ENCODE measurements at regions not wholly inside any gene's neighbourhood (a gene's known extent, or its start where the extent isn't known, plus 50 kb on each side); places are given as distances from the start of the nearest gene placed in this dataset.

DNA sequence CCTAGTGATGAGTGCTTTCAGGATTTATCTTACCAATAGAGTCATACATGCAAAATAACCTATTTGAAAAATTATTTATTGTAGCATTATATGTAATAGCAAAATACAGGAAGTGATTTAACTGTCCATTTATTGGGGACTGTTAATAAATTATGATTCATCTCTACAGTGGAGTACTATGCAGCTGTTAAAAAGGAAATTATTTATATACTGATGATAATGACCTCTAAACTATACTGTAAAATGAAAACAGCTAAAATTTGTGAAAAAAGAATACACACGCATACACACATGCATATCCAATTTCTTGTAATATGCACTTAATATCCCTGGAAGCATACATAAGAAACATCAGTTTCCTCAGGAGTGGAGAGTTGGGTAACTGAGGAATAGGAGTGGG lies 58.0 kb upstream of the PALM2AKAP2 start:
- no peak for TF ChIP-seq FOXM1 (IDR thresholded peaks at IDR 0.05; ENCODE audit: borderline replicate concordance, low read depth)
- no peak for TF ChIP-seq TAF1 (IDR thresholded peaks at IDR 0.05; ENCODE audit: low read depth)
- TF ChIP-seq TEAD4 (IDR thresholded peaks at IDR 0.05), result no peak
- no peak for TF ChIP-seq CREB1 (IDR thresholded peaks at IDR 0.05; ENCODE audit: low read depth)
- TF ChIP-seq ZBTB7A (IDR thresholded peaks at IDR 0.05; ENCODE audit: low read depth), result no peak
- TF ChIP-seq, protein P1, sequence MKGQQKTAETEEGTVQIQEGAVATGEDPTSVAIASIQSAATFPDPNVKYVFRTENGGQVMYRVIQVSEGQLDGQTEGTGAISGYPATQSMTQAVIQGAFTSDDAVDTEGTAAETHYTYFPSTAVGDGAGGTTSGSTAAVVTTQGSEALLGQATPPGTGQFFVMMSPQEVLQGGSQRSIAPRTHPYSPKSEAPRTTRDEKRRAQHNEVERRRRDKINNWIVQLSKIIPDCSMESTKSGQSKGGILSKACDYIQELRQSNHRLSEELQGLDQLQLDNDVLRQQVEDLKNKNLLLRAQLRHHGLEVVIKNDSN (IDR thresholded peaks at IDR 0.05), result no peak
- no peak for TF ChIP-seq NFIC (IDR thresholded peaks at IDR 0.05)
- TF ChIP-seq YY1 (IDR thresholded peaks at IDR 0.05; ENCODE audit: low read depth), result no peak
- no peak for TF ChIP-seq RAD21 (IDR thresholded peaks at IDR 0.05; ENCODE audit: low read depth)
- TF ChIP-seq TCF12 (IDR thresholded peaks at IDR 0.05; ENCODE audit: low read depth), result no peak
- TF ChIP-seq EGR1 (IDR thresholded peaks at IDR 0.05), result no peak
- TF ChIP-seq EP300 (IDR thresholded peaks at IDR 0.05; ENCODE audit: borderline replicate concordance), result no peak
- TF ChIP-seq, protein P2, sequence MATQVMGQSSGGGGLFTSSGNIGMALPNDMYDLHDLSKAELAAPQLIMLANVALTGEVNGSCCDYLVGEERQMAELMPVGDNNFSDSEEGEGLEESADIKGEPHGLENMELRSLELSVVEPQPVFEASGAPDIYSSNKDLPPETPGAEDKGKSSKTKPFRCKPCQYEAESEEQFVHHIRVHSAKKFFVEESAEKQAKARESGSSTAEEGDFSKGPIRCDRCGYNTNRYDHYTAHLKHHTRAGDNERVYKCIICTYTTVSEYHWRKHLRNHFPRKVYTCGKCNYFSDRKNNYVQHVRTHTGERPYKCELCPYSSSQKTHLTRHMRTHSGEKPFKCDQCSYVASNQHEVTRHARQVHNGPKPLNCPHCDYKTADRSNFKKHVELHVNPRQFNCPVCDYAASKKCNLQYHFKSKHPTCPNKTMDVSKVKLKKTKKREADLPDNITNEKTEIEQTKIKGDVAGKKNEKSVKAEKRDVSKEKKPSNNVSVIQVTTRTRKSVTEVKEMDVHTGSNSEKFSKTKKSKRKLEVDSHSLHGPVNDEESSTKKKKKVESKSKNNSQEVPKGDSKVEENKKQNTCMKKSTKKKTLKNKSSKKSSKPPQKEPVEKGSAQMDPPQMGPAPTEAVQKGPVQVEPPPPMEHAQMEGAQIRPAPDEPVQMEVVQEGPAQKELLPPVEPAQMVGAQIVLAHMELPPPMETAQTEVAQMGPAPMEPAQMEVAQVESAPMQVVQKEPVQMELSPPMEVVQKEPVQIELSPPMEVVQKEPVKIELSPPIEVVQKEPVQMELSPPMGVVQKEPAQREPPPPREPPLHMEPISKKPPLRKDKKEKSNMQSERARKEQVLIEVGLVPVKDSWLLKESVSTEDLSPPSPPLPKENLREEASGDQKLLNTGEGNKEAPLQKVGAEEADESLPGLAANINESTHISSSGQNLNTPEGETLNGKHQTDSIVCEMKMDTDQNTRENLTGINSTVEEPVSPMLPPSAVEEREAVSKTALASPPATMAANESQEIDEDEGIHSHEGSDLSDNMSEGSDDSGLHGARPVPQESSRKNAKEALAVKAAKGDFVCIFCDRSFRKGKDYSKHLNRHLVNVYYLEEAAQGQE (IDR thresholded peaks at IDR 0.05; ENCODE audit: low read depth), result no peak
- TF ChIP-seq, protein P3, sequence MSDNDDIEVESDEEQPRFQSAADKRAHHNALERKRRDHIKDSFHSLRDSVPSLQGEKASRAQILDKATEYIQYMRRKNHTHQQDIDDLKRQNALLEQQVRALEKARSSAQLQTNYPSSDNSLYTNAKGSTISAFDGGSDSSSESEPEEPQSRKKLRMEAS (IDR thresholded peaks at IDR 0.05), result no peak
- TF ChIP-seq CEBPB (IDR thresholded peaks at IDR 0.05), result no peak

DNA sequence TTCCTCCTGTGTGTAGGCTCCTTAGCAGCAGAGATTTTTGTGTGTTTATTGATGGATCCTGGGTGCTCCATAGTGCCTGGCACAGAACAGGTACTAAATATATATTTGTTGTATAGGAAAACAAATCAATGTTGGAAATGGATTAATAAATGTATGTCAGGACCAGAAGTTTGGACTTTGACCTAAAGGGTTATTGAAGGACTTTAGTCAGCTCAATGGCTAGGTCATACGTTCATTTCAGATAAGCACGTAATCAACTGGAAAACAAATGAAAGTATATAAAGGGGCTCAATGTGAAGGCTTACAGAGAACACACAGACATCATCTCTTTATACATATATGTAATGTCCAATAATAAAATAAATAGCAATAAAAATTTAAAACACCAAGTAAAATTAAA lies 56.2 kb upstream of the PALM2AKAP2 start:
- no peak for TF ChIP-seq TEAD4 (IDR thresholded peaks at IDR 0.05)
- no peak for TF ChIP-seq FOXM1 (IDR thresholded peaks at IDR 0.05; ENCODE audit: borderline replicate concordance, low read depth)

DNA sequence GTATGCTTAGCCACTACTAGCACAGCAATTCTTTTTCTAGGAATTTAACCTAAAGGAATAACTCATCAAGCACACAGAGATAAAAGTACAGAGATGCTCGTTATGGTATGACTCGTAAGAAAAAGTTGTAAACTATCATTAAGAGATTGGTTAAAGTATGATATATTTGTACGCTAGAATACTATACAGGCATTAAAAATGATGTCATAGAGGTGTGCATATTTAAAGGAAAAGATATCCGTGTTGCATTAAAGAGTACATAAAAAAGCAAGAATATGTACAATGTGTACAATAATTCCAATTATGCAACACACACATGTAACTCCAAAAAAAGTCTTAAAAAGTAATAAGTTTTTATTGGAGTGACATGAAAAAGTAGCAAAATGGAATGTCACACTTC lies 54.5 kb upstream of the PALM2AKAP2 start:
- TF ChIP-seq, protein P3 (IDR thresholded peaks at IDR 0.05), result no peak
- TF ChIP-seq, protein P2 (IDR thresholded peaks at IDR 0.05; ENCODE audit: low read depth), result no peak
- TF ChIP-seq TEAD4 (IDR thresholded peaks at IDR 0.05) (no peak), YY1 (IDR thresholded peaks at IDR 0.05; ENCODE audit: low read depth) (no peak), ZBTB7A (IDR thresholded peaks at IDR 0.05; ENCODE audit: low read depth) (no peak), NFIC (IDR thresholded peaks at IDR 0.05) (no peak), TAF1 (IDR thresholded peaks at IDR 0.05; ENCODE audit: low read depth) (no peak), CEBPB (IDR thresholded peaks at IDR 0.05) (no peak), CREB1 (IDR thresholded peaks at IDR 0.05; ENCODE audit: low read depth) (no peak), TCF12 (IDR thresholded peaks at IDR 0.05; ENCODE audit: low read depth) (no peak), EGR1 (IDR thresholded peaks at IDR 0.05) (no peak), EP300 (IDR thresholded peaks at IDR 0.05; ENCODE audit: borderline replicate concordance) (no peak), FOXM1 (IDR thresholded peaks at IDR 0.05; ENCODE audit: borderline replicate concordance, low read depth) (no peak), RAD21 (IDR thresholded peaks at IDR 0.05; ENCODE audit: low read depth) (no peak)
- TF ChIP-seq, protein P1 (IDR thresholded peaks at IDR 0.05), result no peak

DNA sequence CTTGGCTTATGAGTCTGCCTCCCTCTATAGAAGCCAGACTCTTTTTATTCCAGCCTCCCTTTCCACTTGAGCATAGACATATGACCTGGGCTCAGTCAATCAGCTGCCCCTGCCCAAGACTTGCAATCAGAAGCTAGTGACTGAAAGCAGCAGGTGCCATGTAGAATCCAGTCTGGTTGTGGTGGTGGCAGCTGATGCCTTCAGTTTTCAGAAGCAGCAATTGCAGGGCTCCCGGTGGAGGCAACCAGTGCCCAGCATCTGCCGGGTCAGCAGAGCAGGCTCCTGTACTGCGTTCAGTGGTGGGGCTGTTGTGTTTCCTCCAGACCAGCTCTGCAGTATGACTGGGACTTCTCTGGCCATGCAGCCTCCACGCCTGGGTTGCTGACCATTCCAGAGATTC lies 53.9 kb upstream of the PALM2AKAP2 start:
- no peak for TF ChIP-seq CREB1 (IDR thresholded peaks at IDR 0.05; ENCODE audit: low read depth)
- no peak for TF ChIP-seq RAD21 (IDR thresholded peaks at IDR 0.05; ENCODE audit: low read depth)
- no peak for TF ChIP-seq TEAD4 (IDR thresholded peaks at IDR 0.05)
- TF ChIP-seq TCF12 (IDR thresholded peaks at IDR 0.05; ENCODE audit: low read depth), result no peak
- TF ChIP-seq, protein P3 (IDR thresholded peaks at IDR 0.05), result no peak
- TF ChIP-seq YY1 (IDR thresholded peaks at IDR 0.05; ENCODE audit: low read depth), result no peak

DNA sequence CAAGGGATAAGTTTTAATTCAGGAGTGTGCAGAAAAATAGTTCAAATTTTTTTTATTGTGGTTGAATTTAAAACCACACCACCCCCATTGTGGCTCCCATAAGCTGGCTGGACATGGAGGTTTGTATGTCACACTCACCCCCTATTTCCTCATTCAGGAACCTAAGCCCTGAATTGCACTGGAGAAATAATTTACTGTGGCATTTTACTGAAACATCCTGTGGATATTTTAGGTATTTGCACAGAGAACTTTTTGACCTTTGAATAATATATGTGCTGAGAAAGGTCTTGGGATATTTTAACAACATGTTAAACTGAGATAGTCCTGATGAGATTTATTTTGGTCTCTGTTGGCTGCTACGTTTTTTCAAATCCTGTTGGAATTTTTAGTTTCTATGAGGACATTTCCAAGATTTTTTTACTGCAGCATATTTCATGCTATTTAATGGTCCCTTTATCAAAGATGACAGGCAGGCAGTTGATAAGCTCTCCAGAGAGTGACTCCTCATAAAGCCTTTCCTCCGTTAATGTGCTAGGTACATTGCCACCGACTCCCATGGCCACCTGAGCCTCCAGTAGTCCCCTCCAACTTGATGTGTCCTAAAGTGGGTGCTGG lies 51.2 kb upstream of the PALM2AKAP2 start:
- TF ChIP-seq FOXM1 (IDR thresholded peaks at IDR 0.05; ENCODE audit: borderline replicate concordance, low read depth) (no peak), CREB1 (IDR thresholded peaks at IDR 0.05; ENCODE audit: low read depth) (no peak), EP300 (IDR thresholded peaks at IDR 0.05; ENCODE audit: borderline replicate concordance) (no peak), TEAD4 (IDR thresholded peaks at IDR 0.05) (no peak), YY1 (IDR thresholded peaks at IDR 0.05; ENCODE audit: low read depth) (no peak), CEBPB (IDR thresholded peaks at IDR 0.05) (no peak), EGR1 (IDR thresholded peaks at IDR 0.05) (no peak), TAF1 (IDR thresholded peaks at IDR 0.05; ENCODE audit: low read depth) (no peak), RAD21 (IDR thresholded peaks at IDR 0.05; ENCODE audit: low read depth) (no peak), ZBTB7A (IDR thresholded peaks at IDR 0.05; ENCODE audit: low read depth) (no peak), NFIC (IDR thresholded peaks at IDR 0.05) (no peak), TCF12 (IDR thresholded peaks at IDR 0.05; ENCODE audit: low read depth) (no peak)
- TF ChIP-seq, protein P1 (IDR thresholded peaks at IDR 0.05), result no peak
- TF ChIP-seq, protein P3 (IDR thresholded peaks at IDR 0.05), result no peak
- TF ChIP-seq, protein P2 (IDR thresholded peaks at IDR 0.05; ENCODE audit: low read depth), result no peak
